Hematopoietic multipotent progenitor cell treated with erythropoietin and hydrocortisone succinate and interleukin-3 and kit ligand, for 4 days (in vitro differentiated cells): ENCODE measurements at regions not wholly inside any gene's neighbourhood (a gene's known extent, or its start where the extent isn't known, plus 50 kb on each side); places are given as distances from the start of the nearest gene placed in this dataset.
A peak's percentile ranks its signal among the peaks of the same experiment; 100 is the strongest.
"Not testable (repeated sequence)": the region's sequence is repeated elsewhere in the genome, so short reads cannot be mapped to it uniquely, and the experiment has no call there.

Source experiments
- DNase-seq: peaks from one replicate; pipeline ENCODE4 v3.0.0-alpha.2; 2015

DNA sequence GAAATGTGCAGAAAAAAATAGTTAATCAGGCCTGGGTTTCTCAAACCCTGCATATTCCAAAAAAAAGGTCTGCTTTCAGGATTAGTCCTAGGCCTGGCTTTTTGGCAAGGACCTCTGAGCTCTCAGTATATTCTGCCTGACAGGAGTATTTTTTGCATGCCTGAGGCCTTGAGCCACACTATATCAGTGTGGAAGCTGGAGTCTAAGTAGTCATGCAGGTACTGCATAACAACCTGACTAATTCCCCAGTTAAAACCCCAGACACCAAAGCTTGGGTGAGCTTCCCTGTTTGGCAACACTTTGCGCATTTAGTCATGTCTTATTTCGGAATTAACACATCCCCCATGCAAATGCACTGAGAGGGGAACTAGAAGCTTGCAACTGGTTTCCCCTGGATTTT lies 359.5 kb downstream of the CETN3 start:
- DNase-seq, result no peak

- no peak for DNase-seq
Measured at GRCh38 chr5:90047113-90047512, 362.4 kb downstream of the CETN3 start.

DNA sequence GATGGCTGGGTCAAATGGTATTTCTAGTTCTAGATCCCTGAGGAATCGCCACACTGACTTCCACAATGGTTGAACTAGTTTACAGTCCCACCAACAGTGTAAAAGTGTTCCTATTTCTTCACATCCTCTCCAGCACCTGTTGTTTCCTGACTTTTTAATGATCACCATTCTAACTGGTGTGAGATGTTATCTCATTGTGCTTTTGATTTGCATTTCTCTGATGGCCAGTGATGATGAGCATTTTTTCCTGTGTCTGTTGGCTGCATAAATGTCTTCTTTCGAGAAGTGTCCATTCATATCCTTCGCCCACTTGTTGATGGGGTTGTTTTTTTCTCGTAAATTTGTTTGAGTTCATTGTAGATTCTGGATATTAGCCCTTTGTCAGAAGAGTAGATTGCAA lies 369.5 kb downstream of the CETN3 start:
- not testable (repeated sequence) for DNase-seq

DNA sequence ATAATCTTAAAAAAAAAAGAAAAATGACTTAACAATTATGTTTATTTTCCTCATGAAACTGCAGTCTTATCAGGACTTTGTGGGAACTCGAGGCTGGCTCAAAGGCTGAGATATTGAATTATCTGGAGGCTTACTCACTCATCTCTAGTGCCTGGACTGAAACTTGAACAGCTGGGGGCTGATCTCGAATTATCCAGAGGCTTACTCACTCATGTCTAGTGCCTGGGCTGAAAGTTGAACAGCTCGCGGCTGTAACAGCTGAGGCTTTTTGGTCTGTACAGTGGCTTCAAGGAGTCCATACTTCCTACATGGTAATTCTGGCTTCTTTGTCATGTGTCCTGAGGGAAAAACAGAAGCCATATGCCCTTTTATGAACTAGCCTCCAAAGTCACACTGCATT lies 371.9 kb downstream of the CETN3 start:
- no peak for DNase-seq

GRCh38 chr5:90022711-90023053 lies 386.9 kb downstream of the CETN3 start:
- DNase-seq, result no peak

- no peak for DNase-seq
Measured at GRCh38 chr5:90022002-90022710, 387.4 kb downstream of the CETN3 start.

DNA sequence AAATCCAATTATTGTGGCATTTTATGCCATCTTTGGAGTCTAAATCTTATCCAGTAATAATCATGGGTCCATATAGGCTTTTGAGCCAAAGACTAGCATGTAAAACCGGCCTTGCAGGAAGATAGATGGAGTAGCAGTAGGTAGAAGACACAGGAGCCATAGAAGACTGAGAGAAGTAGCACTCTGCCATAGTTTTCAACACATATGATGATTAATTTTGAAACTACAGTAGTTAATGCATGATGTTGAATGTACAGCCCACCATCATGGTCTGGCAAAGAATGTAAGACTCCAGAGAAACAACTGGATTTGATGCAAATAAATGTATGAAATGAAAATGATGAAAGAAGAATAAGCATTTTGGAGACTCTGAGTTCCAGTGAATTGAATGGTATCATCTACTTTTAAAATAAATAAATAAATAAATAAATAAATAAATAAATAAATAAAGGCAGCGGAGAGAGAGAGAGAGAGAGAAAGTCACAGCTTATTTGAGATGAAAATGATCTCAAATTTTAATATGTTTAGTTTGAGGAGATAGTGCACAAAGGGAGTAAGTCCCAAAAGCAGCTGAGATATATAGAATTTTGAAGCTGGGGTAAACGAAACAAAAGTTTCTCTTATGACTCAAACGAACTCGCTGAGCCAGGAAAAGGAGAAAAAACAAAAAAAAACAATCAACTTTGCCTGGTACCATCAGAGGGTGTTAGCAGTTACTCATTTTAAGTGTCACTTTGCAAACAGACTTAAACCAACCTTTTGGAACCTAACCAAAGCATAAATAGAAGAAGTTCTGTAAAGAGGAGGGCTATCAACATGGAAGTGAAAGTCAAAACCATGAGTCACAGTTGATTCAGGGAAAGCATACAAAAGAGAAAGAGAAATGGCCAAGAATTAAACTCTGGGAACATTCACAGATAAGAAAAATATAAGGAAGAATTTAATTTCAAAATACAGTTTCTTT lies 388.7 kb downstream of the CETN3 start:
- DNase-seq, result peak; percentile 4

DNA sequence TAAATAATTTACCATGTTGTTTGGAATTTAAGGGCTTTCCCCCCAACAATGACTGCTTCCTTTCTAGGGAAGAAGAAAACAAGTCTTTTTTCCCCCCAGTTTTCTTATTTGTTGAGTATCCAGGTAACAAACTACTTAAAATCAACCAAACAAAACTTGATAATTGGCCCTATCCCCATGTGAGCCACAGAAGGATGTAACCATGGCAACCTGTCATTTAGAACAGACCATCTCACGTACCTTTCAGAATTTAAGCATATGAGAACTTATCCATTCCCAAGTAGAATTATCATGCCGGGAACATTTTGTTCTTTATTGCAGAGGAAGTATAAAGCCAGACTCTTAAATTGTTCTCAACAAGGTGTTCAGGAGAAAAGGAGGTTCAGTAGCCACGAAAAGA lies 392.3 kb downstream of the CETN3 start:
- DNase-seq, result no peak

GRCh38 chr5:90015584-90016018 lies 394.0 kb downstream of the CETN3 start:
- DNase-seq, result peak; percentile 22

DNA sequence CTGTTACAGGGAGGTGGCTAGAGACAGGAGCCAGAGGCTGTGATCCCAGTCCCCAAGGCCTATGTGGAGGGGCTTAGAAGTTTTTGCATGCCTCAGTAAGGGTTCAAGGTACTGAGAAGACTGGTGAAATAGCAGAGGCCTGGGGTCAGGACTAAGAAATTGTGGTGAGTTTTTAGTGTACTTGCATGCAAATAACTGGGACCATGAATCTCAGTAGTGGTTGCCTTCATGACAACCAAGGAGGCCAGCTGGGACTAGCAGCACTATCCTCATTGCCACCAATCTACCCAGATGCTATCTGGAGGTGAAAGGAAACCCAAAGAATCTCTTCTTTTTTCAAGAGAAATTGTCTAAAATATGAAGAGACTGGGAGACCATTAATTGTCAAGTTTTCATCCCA lies 395.1 kb downstream of the CETN3 start:
- DNase-seq, result no peak

DNA sequence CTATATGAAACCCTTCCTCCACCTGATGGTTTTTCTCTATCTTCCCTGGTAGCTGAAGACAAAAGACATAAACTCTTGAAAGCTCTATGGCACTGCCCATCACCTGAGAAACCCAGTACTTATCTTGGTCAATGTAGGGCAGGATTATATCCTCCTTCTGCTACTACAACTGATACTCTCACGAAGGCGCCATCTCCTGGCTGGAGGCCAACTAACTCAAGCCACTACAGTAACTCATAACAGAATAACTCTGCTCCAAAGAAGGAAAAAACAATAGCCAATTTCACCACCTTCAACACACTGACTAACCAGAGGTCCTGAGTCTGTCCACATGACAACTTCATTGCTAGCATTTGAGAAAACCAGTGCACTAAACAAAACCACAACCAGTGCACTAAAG lies 409.2 kb downstream of the CETN3 start:
- DNase-seq, result peak; percentile 38

GRCh38 chr5:89998519-89999305 lies 410.8 kb downstream of the CETN3 start:
- no peak for DNase-seq

DNA sequence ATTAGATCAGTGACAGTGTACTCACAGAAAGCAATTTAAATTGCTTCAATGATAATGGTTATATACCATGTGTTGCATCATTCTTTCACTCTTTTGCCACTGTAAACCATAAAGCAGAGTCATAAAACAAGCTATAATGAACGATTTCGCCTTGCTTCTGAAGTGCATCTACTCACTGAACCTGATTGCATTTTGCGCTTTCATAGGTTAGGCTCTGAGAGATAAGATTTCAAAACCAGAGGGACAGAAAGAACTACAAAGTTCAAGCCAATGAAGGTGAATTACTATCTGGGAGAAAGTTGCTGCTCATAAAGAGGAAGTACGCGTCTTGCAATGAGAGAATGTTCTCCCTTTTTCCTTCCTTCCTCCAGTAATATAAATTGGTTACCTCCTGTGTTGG lies 412.7 kb downstream of the CETN3 start:
- DNase-seq, result peak; percentile 1

- no peak for DNase-seq
Measured at GRCh38 chr5:89996335-89996734, 413.2 kb downstream of the CETN3 start.

DNA sequence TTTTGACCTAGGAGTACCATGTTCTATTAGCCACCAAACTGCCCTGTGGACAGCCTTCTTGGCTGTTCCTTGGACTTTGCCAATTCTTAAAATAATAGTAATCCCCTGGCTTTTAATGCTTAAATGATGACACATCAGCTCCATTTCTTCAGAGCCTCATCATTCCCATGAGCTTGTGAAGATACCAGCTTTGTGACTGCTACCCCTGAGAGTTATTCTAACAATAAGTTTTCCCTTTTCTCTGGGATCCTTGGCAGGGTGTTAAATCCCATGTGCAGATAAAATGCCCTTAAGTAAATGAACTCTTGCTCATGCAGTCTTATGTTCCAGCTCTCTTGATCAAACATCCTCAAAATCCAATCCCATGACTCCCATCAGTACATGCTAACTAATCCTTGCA lies 415.3 kb downstream of the CETN3 start:
- no peak for DNase-seq

GRCh38 chr5:89992201-89992600 lies 417.4 kb downstream of the CETN3 start:
- DNase-seq, result no peak

DNA sequence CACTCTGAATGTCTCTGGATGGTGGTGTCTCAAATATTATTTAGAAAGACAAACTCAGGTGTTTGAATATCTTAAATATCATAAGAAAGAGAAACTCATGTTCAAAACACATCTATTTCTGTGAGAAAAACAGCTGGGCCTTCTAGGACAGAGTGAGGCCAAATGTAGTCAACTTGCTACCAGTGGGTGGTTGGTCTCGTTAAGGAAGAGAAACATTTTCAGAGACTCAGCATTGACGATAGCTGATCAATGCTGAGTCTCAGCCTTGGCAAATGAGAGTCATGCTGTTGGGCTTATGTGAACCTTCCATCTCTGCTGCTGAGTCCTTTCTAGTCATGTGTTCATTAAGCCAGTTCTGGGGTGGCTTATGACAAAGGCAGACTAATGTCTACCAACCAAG lies 418.0 kb downstream of the CETN3 start:
- DNase-seq, result no peak

DNA sequence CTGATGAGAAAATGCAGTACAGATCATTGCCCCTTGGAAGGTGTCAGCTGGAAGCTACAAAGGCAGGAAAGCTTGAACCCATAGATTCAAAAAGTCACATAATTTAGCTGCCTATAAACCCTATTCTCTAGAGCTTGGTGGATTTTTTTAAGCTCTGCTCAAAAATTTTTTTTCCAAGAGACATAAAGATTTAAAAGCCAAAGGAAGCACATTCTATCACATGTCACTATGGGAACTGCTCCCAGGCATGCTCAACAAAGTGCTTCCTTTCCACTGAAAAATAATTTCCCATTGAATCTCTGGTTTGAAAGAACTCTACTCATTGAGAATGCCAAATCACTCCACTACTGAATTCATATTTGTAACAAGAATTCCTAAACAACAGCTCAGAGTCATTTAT lies 419.8 kb downstream of the CETN3 start:
- DNase-seq, result no peak

DNA sequence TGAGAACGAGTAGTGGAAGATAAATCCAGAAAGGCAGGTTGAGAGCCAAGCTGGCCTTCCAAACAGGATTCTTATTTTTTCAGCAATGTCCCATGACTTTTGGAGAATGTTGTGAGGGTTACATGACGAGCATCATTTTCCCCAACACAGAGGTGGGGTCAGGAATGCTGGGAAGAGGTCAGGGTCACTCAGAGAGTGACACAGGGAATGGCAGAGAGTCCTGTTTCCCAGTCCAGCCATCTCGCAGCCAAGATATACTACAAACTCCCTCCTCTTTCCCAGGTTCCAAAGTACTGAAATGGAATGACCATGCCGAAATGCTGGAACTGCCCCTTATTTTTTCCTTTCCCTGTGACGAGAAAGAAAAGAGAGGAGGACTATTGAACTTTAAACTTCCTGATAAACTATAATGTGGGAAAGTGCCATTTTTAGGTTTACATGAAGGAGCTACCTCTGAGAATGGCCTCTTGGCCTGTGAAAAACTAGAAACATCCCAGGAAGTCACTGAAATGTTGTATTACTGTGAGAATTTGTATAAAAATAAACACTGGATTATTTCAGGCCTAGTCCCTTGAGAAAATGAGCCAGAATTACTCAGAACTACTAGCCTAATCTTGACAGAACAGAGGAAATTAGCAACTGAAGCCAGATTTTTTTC lies 420.4 kb downstream of the CETN3 start:
- DNase-seq, result no peak

DNA sequence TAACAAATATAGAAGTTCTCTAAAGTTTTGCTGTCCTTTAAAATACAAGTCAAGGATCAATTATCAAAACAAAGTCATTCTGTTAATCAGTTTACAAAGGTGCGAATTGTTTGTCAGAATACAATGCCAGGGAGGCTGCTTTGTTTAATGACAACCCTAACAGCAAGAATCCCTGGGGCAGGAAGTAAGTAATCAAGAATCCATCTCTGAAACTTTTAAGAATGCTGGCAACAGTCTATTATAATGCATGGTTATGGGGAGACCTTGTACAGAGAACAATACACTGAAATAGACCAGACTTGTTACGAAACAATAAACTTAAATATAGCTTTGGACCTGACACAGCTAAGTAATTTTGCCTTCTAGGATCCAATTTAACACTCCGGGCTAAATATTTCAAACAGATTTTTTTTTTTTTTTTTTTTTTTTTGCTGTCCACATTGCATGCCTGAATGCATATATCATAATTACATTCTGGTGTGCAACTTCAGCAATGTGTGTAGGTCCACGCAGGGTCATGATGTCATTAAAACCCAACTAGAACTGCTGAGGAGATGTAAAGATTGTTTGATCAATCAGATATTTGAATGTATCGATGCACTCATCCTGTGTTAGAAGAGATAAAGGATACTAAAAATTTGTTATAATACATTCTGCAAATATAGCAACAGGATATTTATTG lies 421.3 kb downstream of the CETN3 start:
- DNase-seq, result no peak

DNA sequence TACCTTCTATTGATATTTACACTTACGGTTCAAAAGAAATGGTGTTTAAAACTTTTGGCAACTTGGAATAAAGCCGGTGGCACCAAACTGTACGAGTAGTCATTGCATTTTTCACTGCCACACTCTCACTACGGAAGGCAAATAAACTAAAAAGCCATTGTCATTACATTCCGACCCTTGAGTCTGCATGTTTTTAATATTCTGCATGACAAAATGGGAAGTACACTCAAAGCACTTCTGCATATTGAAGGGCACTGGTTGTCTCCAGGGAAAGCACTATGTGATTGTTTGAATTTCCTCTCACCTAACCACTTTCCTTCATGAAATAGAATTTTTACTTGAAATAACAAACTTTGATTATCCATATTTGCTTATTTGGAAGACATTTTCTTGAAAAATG lies 426.3 kb downstream of the CETN3 start:
- DNase-seq, result peak; percentile 8
